NCI-H1092 treated with DMSO at 0.1 percent for 48 hours (cell line): ENCODE measurements at regions not wholly inside any gene's neighbourhood (a gene's known extent, or its start where the extent isn't known, plus 50 kb on each side); places are given as distances from the start of the nearest gene placed in this dataset.
"Not testable (repeated sequence)": the region's sequence is repeated elsewhere in the genome, so short reads cannot be mapped to it uniquely, and the experiment has no call there.

Experiments used
- DNase-seq: peaks from one replicate; lab custom pipeline; 2025; lab: John Stamatoyannopoulos, UW

DNA sequence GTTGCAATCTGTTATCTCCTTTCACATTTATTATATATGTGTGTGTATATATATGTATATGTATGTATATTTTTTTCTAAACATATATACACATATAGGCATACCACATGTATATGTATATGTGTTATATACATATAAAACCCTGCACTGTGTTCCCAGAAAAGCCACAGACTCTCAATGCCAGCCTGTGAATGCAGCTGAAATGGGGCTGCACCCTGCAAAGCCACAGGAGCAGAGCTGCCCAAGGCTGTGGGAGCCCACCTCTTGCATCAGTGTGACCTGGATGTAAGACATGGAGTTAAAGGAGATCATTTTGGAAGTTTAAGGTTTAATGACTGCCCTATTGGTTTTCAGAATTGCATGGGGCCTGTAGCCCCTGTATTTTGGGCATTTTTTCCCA is 762.3 kb upstream of the ARPP21 start:
- no peak for DNase-seq

- no peak for DNase-seq
Observed at GRCh38 chr3:34878488-34878887, 760.8 kb upstream of the ARPP21 start.

DNA sequence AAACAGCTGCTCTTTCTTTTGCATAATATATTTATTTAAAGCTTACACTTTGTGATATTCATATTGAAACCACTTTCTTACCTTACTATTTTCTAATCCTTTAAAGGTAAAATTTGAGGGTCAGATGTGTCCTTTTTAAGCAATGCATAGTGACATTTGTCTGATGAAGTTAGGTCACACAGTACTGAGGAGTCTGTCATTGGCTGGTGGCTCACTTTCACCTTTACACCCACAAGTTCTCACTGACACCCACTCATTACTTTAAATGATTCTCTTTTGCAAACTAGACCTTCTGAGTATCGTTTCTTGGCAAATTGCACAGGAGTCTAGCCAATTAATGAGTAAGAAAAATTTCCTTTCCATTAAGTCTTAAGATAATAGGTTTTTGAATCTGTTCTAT is 758.3 kb upstream of the ARPP21 start:
- DNase-seq = no peak

- DNase-seq = peak; percentile 8
Observed at GRCh38 chr3:34882764-34883163, 756.6 kb upstream of the ARPP21 start.

GRCh38 chr3:34884007-34884406 is 755.3 kb upstream of the ARPP21 start:
- DNase-seq = no peak

- DNase-seq = no peak
Observed at GRCh38 chr3:34886443-34886842, 752.9 kb upstream of the ARPP21 start.

- DNase-seq = no peak
Observed at GRCh38 chr3:34889641-34890040, 749.7 kb upstream of the ARPP21 start.

- DNase-seq = no peak
Observed at GRCh38 chr3:34890247-34890646, 749.1 kb upstream of the ARPP21 start.

GRCh38 chr3:34891941-34892340 is 747.4 kb upstream of the ARPP21 start:
- no peak for DNase-seq

GRCh38 chr3:34895841-34896240 is 743.5 kb upstream of the ARPP21 start:
- DNase-seq = no peak

DNA sequence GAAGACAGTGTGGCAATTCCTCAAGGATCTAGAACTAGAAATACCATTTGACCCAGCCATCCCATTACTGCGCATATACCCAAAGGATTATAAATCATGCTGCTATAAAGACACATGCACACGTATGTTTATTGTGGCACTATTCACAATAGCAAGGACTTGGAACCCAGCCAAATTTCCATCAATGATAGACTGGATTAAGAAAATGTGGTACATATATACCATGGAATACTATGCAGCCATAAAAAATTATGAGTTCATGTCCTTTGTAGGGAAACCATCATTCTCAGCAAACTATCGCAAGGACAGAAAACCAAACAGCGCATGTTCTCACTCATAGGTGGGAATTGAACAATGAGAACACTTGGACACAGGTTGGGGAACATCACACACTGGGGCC is 729.6 kb upstream of the ARPP21 start:
- DNase-seq = not testable (repeated sequence)

DNA sequence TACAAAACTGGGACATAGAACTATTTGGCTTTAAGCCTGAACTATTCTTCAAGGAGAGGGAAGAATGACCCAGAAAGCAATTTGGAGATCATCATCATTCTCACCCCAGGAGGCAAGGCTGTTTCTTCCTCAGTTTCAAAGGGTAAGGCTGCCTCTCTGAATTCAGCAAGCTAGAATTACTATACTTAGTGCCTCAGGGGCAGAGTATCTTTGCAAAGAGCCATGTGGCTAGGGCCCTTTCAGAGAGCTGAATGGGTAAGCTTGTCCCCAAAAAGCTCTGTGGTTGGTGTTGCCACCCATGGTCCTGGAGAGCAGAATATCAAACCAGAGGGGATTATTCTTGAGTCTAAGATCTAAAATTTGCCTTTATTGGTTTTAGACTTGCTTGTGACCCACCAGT is 720.3 kb upstream of the ARPP21 start:
- no peak for DNase-seq

DNA sequence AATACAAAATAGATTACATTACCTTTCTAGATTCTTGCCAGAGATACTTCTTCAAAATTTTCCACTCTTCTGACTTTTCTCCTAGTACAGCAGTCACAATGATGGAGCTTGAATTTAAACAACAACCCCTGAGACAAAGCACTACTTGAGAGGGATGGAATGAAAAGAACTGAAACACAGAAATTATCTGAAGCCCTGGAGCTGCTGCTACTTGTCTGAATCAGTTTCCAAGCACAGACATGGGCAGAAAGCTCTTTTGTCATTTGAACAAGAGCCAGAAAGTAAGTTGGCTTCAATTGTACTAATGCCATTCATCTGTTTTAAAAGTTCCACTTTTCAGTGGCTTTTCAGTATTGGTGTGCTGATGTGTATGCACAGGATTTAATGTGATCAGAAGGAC is 718.5 kb upstream of the ARPP21 start:
- DNase-seq = no peak

DNA sequence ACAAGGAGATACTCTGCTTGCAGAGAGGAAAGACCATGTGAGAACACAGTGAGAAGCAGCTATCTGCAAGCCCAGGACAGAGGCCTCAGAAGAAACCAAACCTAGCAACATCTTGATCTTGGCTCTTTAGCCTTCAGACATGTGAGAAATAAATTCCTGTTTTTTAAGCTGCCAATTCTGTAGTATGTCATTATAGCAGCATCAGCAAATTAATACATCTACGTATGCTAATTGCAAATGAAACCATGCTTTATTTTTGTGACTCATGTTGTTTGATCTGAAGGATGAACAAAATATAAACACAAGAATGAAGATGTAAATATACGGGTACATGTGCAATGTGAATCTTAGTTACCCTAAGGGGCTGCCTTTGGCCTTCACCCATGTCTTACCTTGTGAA is 714.4 kb upstream of the ARPP21 start:
- no peak for DNase-seq

DNA sequence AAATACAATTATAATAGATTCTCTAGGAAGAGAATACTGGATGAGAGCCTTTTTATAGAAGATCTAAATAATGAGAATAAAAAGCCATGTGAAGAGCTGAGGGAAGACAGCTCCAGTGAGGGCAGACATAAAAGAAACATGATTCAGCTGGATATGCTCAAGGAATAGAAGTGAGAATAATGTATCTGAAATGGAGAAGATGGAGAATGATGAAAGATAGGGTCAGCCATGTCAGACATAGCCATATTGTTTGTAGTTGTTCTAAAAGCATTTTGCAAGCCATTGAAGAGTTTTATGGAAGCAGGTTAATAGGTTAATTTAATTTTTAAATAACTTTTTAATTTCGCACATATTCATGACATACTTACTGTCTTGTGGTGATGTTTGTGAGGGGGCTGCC is 713.5 kb upstream of the ARPP21 start:
- no peak for DNase-seq

- no peak for DNase-seq
Observed at GRCh38 chr3:34929036-34929435, 710.3 kb upstream of the ARPP21 start.

DNA sequence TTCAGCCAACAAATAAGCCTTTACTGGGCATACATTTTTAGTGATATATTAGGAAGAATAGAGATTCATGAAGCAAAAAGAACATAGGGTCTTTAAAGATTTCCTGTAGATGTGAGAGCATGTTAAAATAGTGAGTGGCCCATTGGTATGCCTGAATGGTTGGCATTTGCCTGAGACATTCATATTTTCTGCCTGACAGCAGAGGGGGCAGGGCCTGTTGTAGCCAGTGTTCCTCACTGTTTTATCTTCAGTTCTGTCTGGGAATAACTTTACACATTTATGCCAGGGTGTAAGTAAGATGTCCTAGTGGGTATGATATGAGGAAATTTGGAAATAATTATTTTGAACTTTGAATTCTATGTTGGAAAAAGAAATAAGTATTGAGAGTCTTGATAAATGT is 704.7 kb upstream of the ARPP21 start:
- DNase-seq = no peak

GRCh38 chr3:34938784-34939183 is 700.5 kb upstream of the ARPP21 start:
- DNase-seq = no peak

- DNase-seq = no peak
Observed at GRCh38 chr3:34942256-34942655, 697.1 kb upstream of the ARPP21 start.

GRCh38 chr3:34947834-34948233 is 691.5 kb upstream of the ARPP21 start:
- DNase-seq = no peak

- no peak for DNase-seq
Observed at GRCh38 chr3:34948517-34948916, 690.8 kb upstream of the ARPP21 start.

DNA sequence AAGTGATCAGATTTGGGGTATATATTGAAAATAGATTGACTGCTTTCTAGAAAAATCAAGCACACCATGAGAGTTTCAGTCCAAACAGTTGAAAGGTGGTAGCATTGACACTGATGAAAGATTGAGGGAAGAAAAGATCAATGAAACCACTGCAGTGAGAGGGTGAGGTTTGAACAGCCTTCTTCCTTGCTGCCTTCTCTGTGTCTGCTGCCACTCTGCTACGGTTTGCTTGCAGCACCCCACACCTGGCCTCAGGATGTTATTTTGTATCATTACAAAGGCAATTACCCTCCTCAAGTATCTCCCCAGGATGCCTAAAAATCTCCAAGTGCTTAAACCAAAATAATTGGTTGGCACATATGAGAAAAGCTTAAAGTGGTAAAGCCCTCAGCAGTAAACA is 683.6 kb upstream of the ARPP21 start:
- DNase-seq = no peak

GRCh38 chr3:34956511-34956910 is 682.8 kb upstream of the ARPP21 start:
- DNase-seq = no peak

DNA sequence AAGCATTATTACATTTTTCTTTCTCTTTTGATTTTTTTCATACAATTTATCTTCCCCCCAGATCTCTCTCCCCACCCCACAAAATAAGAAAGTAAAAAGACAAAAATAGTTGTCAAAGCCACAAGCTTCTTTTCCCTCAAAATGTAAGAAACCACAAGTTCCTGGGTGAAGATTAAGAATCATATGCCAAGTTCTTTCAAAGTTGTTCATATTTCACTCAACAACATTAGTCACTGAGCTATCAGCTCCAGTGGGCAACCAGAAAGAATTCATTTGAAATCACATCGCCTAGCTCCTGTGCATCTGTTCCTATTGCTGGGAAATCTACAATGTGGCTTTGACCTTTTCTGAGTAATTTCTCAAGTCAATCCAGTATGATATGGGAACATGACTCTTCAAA is 681.6 kb upstream of the ARPP21 start:
- DNase-seq = no peak

DNA sequence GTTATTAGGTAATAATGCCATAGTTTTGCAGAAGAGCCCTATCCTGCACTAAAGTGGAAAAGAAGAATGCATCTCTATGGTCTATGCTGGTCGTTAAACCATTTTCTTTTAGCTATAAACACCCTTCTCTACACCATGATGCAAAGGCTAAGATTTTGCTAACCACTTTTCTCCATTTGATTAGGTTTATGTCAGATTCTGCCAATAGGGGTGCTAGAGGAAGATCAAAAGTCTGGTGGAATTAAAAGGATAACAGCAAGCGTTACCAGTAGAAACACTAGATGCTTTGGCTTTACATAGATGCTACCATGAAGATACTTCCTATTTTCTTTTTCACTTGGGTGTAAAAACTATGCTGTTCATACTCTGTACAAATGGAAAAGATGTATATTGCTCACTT is 669.8 kb upstream of the ARPP21 start:
- DNase-seq = no peak
